ENCODE measurements at regions not wholly inside any gene's neighbourhood (a gene's known extent, or its start where the extent isn't known, plus 50 kb on each side); places are given as distances from the start of the nearest gene placed in this dataset.

- no peak for TF ChIP-seq ZNF146 (tag by site-specific recombination; IDR thresholded peaks at IDR 0.05)
- no peak for TF ChIP-seq ZNF391 (tag by site-specific recombination; IDR thresholded peaks at IDR 0.05; ENCODE audit: borderline replicate concordance, low read depth)
- peak; percentile 75 for TF ChIP-seq ZBTB20 (tag by site-specific recombination; IDR thresholded peaks at IDR 0.05)
- TF ChIP-seq ZNF26 (tag by site-specific recombination; IDR thresholded peaks at IDR 0.05), result no peak
- TF ChIP-seq SALL2 (tag by site-specific recombination; IDR thresholded peaks at IDR 0.05; ENCODE audit: borderline replicate concordance), result no peak
- no peak for TF ChIP-seq GLI2 (tag by site-specific recombination; IDR thresholded peaks at IDR 0.05; ENCODE audit: borderline replicate concordance, low read depth)
- no peak for TF ChIP-seq CTCF (tag by site-specific recombination; IDR thresholded peaks at IDR 0.05)
- TF ChIP-seq ZFP69B (tag by site-specific recombination; IDR thresholded peaks at IDR 0.05), result no peak
- no peak for TF ChIP-seq ZNF404 (tag by site-specific recombination; IDR thresholded peaks at IDR 0.05)
- TF ChIP-seq TRIM28 (IDR thresholded peaks at IDR 0.05; ENCODE audit: borderline replicate concordance, low read length), result no peak
- TF ChIP-seq ZBTB44 (tag by site-specific recombination; IDR thresholded peaks at IDR 0.05), result no peak
- TF ChIP-seq KLF16 (tag by site-specific recombination; IDR thresholded peaks at IDR 0.05), result no peak
- TF ChIP-seq PRDM10 (tag by site-specific recombination; IDR thresholded peaks at IDR 0.05), result peak; percentile 63
- no peak for TF ChIP-seq GLI4 (tag by site-specific recombination; IDR thresholded peaks at IDR 0.05)
- TF ChIP-seq SCRT1 (tag by site-specific recombination; IDR thresholded peaks at IDR 0.05; ENCODE audit: borderline replicate concordance), result no peak
- peak; percentile 39; the same call in 1 of the 2 replicates for TF ChIP-seq GLIS1 (tag by site-specific recombination; IDR thresholded peaks at IDR 0.05)
- no peak for TF ChIP-seq ZNF10 (tag by site-specific recombination; IDR thresholded peaks at IDR 0.05)
- TF ChIP-seq MYNN (tag by site-specific recombination; IDR thresholded peaks at IDR 0.05; ENCODE audit: borderline replicate concordance), result no peak
- TF ChIP-seq KLF8 (tag by site-specific recombination; IDR thresholded peaks at IDR 0.05), result no peak
- no peak for TF ChIP-seq PRDM1 (tag by site-specific recombination; IDR thresholded peaks at IDR 0.05)
- no peak for TF ChIP-seq ZNF274 (IDR thresholded peaks at IDR 0.05; ENCODE audit: low read length)
- TF ChIP-seq ZNF274 (tag by site-specific recombination; IDR thresholded peaks at IDR 0.05; ENCODE audit: borderline replicate concordance), result no peak
- no peak for TF ChIP-seq ZBTB17 (tag by site-specific recombination; IDR thresholded peaks at IDR 0.05)
These were observed 91.9 kb upstream of the CACNA1E start (continued) for GRCh38 chr1:181391301-181391900.
